Fibroblast of skin of right quadriceps (primary cell): ENCODE measurements at regions not wholly inside any gene's neighbourhood (a gene's known extent, or its start where the extent isn't known, plus 50 kb on each side); places are given as distances from the start of the nearest gene placed in this dataset.
"Not testable (repeated sequence)": the region's sequence is repeated elsewhere in the genome, so short reads cannot be mapped to it uniquely, and the experiment has no call there.

ENCODE experiments used
- DNase-seq: peaks from one replicate; pipeline ENCODE4 v3.0.0-alpha.2; 2013

- DNase-seq: peak; percentile 27
Measured at GRCh38 chr15:26070095-26070532, 207.0 kb upstream of the ATP10A start.

- DNase-seq: no peak
Measured at GRCh38 chr15:26069231-26069641, 206.1 kb upstream of the ATP10A start.

- no peak for DNase-seq
Measured at GRCh38 chr15:26066896-26067295, 203.8 kb upstream of the ATP10A start.

GRCh38 chr15:26065723-26066122 lies 202.6 kb upstream of the ATP10A start:
- no peak for DNase-seq

GRCh38 chr15:26061248-26061647 lies 198.1 kb upstream of the ATP10A start:
- DNase-seq: no peak

GRCh38 chr15:26056766-26057165 lies 193.6 kb upstream of the ATP10A start:
- not testable (repeated sequence) for DNase-seq

GRCh38 chr15:26051761-26052675 lies 188.9 kb upstream of the ATP10A start:
- peak; percentile 38 for DNase-seq

GRCh38 chr15:26050984-26051383 lies 187.9 kb upstream of the ATP10A start:
- DNase-seq: no peak

- DNase-seq: no peak
Measured at GRCh38 chr15:26049900-26050657, 187.0 kb upstream of the ATP10A start.

- no peak for DNase-seq
Measured at GRCh38 chr15:26048669-26049068, 185.5 kb upstream of the ATP10A start.

GRCh38 chr15:26045516-26045915 lies 182.4 kb upstream of the ATP10A start:
- DNase-seq: no peak

- DNase-seq: no peak
Measured at GRCh38 chr15:26043018-26043417, 179.9 kb upstream of the ATP10A start.

GRCh38 chr15:26038693-26039092 lies 175.6 kb upstream of the ATP10A start:
- DNase-seq: no peak

- DNase-seq: peak; percentile 22
Measured at GRCh38 chr15:26037369-26037768, 174.2 kb upstream of the ATP10A start.

- no peak for DNase-seq
Measured at GRCh38 chr15:26033493-26033892, 170.4 kb upstream of the ATP10A start.

- DNase-seq: no peak
Measured at GRCh38 chr15:26032162-26032846, 169.2 kb upstream of the ATP10A start.

GRCh38 chr15:26029586-26029985 lies 166.5 kb upstream of the ATP10A start:
- not testable (repeated sequence) for DNase-seq

- DNase-seq: no peak
Measured at GRCh38 chr15:26029146-26029545, 166.0 kb upstream of the ATP10A start.

GRCh38 chr15:26028086-26028740 lies 165.1 kb upstream of the ATP10A start:
- peak; percentile 60 for DNase-seq

- not testable (repeated sequence) for DNase-seq
Measured at GRCh38 chr15:26026671-26027070, 163.5 kb upstream of the ATP10A start.

- DNase-seq: no peak
Measured at GRCh38 chr15:26024241-26024640, 161.1 kb upstream of the ATP10A start.

- no peak for DNase-seq
Measured at GRCh38 chr15:26023691-26024090, 160.6 kb upstream of the ATP10A start.

- DNase-seq: no peak
Measured at GRCh38 chr15:26023231-26023630, 160.1 kb upstream of the ATP10A start.
